ENCODE measurements at regions not wholly inside any gene's neighbourhood (a gene's known extent, or its start where the extent isn't known, plus 50 kb on each side); places are given as distances from the start of the nearest gene placed in this dataset.

DNA sequence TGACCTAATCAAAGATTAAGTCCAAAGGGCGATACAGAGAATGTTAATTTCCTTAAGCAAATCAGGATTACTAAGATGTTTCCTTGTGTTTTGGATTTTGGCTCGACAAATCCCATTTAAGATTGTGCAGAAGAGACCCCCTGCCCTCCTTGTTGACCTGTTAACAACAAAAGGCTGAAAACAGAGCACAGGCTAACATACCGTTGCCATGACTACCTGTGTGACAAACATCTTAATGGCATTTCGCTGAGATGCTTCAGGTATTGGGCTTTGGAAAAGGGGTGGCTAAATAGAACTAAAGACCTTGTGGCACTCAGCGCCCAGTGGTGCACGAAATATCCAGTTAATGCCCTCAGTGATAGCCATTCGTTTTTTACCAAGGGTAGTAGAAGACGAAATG, 1532.3 kb upstream of the TMEM132C start:
- Histone ChIP-seq H3K9ac (ENCODE audit: low read depth, low read length) (no peak overlapping the region), H3K36me3 (ENCODE audit: insufficient read depth, low read length) (no peaks in the 10 kb centered on the region), H3K9me3 (ENCODE audit: control insufficient read depth, insufficient read depth, low read length) (no peaks in the 10 kb centered on the region), H3K4me1 (ENCODE audit: insufficient read depth, low read length) (no peaks in the 10 kb centered on the region)

DNA sequence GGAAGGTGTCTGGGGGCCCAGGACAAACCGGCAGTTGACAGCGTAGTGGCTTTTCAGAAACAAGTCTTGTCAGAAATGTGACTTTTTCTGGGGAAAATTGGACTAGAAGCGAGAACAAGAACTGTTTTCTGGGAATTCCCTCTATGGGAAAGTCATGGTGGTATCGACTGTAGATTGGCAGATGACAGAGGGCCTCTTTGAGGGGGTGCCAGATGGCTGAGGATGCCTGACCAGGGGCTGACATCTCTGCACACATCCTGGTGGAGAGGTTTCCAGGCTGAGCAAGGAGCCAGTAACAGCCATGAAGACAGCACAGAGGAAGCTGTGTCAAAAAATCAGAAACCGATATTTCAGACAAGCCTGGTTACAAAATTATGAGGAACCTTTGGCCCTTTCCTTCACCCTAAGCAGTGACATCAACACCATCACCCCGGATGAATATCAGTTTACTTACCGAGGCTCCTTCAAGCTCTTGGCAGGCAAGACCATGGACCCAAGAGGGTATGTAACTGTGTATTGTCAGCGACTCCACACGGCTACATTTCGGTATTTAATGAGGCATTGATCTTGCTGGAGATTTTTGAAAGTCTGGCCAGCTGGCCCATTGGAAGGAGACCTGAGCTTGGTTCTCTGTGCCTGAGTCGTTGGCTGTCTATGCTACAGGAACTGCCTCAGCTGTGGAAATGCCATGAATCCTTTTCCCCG, 1525.3 kb upstream of the TMEM132C start:
- no peaks in the 10 kb centered on the region for H3K36me3 ChIP-seq (ENCODE audit: insufficient read depth, low read length)
- H3K4me1 ChIP-seq (ENCODE audit: insufficient read depth, low read length) = no peaks in the 10 kb centered on the region
- no peak overlapping the region for H3K9ac ChIP-seq (ENCODE audit: low read depth, low read length)
- H3K9me3 ChIP-seq (ENCODE audit: control insufficient read depth, insufficient read depth, low read length) = no peaks in the 10 kb centered on the region; the same call in 1 of the 2 replicates

DNA sequence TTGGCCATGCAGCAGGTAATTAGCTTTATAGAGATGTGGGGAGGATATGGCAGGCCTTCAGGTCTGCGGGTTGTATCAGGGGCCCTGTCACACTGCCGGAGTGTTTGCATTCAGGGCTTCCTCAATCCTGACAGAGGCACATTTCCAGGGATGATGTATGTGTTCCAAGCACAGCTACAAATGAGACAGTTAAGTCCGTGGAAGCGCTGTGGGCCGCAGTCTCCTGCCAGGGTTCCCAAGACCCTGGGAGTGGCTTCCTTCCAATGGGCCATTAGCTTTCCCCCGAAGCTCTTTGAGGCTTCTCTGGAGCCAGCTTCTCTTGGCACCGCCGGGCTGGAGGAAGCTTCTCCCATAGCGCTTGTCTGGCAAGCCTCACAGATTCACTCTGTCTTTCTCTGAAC, 1524.7 kb upstream of the TMEM132C start:
- Histone ChIP-seq H3K4me1 (ENCODE audit: insufficient read depth, low read length) (no peaks in the 10 kb centered on the region), H3K36me3 (ENCODE audit: insufficient read depth, low read length) (no peaks in the 10 kb centered on the region)

DNA sequence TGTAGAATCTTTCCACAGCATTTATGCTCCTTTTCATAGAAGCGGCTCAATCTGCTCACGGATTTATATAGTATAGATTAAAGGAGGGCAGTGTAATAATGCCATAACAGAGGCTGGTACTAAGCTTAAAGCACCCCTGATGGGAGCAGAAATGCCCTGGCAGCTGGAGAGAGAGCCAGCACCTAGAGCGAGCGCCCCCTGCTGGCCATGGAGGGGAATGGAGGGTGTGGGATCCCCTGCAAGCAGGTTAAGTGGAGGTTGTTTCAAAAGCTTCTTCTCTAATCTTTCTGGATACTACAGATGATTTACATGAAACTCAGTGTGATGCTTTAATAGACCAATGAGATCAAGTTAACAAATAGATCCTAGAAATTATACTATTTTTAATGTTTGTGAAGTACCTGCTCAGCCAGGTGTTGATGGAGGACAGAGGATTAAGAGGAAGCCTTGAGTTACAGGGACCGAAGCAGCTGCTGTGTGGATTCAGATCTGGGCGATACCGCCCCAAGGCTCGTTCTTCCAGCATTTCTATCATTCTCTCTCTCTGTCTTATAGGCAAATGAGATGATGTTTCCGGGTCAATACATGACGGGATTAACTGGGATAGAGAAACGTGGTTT, 1519.3 kb upstream of the TMEM132C start:
- Histone ChIP-seq H3K4me1 (ENCODE audit: insufficient read depth, low read length) (no peaks in the 10 kb centered on the region), H3K9ac (ENCODE audit: low read depth, low read length) (no peak overlapping the region), H3K9me3 (ENCODE audit: control insufficient read depth, insufficient read depth, low read length) (no peaks in the 10 kb centered on the region), H3K36me3 (ENCODE audit: insufficient read depth, low read length) (no peaks in the 10 kb centered on the region)

More for the DNA sequence above, 1524.7 kb upstream of the TMEM132C start:
- Histone ChIP-seq H3K9ac (ENCODE audit: low read depth, low read length) (no peak overlapping the region), H3K9me3 (ENCODE audit: control insufficient read depth, insufficient read depth, low read length) (no peaks in the 10 kb centered on the region; the same call in 1 of the 2 replicates)

DNA sequence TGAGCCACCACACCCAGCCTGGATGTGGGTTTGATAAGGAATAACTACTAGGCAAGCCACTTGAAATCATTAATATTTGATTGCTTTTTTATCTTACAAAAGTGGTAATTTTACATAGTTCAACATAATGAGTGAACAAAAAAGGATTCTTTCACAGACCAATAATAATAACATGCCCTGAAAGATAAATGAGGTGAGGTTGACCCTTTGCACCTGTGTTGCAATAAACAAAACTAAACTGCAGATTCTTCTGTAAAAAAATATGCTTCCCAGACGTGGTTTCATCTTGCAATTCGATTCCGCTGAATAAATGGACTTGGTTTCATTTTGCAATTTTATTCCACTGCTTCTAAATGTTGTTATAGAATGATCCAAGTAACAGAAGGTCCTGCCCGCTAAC, 1514.9 kb upstream of the TMEM132C start:
- Histone ChIP-seq H3K9ac (ENCODE audit: low read depth, low read length) (no peak overlapping the region), H3K36me3 (ENCODE audit: insufficient read depth, low read length) (no peaks in the 10 kb centered on the region), H3K4me1 (ENCODE audit: insufficient read depth, low read length) (no peaks in the 10 kb centered on the region), H3K9me3 (ENCODE audit: control insufficient read depth, insufficient read depth, low read length) (no peaks in the 10 kb centered on the region)

DNA sequence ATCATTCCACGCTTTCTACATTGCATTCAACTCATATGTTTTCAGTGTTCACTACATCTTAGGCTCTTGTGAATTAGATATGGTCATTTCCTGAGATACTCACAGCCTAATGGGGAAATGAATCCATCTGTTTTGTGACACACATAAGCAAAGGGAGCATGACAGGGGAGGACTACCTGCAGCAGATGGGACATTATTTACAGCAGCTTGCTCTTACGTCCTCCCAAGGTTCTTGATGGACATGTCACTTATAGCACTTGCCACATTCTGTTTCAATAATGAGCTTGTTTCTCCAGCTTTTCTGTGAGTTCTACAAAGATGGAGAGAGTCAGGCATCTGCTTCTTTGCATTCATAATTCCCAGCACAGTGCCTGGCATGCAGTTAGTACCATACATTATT, 1509.6 kb upstream of the TMEM132C start:
- Histone ChIP-seq H3K9me3 (ENCODE audit: control insufficient read depth, insufficient read depth, low read length) (no peaks in the 10 kb centered on the region), H3K36me3 (ENCODE audit: insufficient read depth, low read length) (no peaks in the 10 kb centered on the region)

DNA sequence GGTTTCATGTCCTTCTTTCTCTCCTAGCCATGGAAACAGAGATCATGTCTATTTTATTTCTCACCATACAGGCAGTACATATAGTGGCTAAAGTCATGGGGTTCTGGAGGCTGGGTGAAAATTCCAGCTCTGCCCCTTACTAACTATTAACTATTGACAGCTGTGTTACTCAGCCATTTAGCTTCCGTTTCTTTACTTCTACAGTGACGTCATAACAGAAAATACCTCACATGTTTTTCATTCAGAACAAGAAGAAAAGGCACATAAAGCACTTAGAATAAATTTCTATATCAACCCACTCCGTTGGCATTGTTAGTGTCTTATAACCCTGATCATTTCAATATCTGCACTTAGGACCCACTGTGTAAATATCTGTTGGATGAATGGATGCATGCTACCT, 1506.9 kb upstream of the TMEM132C start:
- Histone ChIP-seq H3K4me1 (ENCODE audit: insufficient read depth, low read length) (no peaks in the 10 kb centered on the region), H3K36me3 (ENCODE audit: insufficient read depth, low read length) (no peaks in the 10 kb centered on the region), H3K9ac (ENCODE audit: low read depth, low read length) (no peak overlapping the region), H3K9me3 (ENCODE audit: control insufficient read depth, insufficient read depth, low read length) (peaks cover 6% of the 10 kb centered on the region; the same call in 1 of the 2 replicates)

More for the DNA sequence above, 1509.6 kb upstream of the TMEM132C start:
- no peaks in the 10 kb centered on the region for H3K4me1 ChIP-seq (ENCODE audit: insufficient read depth, low read length)
- no peak overlapping the region for H3K9ac ChIP-seq (ENCODE audit: low read depth, low read length)

DNA sequence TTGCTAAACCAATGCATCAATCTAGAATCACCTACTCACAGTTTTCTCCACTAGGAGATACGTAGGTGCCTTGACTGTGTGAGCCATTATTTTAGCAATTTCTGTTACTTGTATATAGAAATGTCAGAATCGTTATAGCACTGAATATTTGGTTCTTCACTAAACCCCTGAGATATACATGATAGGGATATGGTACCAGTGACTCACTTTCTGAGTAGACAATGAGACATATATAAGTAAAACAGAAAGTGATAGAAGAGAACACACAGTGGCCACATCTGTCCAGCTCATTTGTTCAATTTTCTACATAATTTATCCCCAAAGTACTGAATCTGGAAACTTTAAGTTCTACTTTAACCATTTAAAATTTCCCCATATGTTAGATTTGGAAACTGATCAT, 1505.5 kb upstream of the TMEM132C start:
- H3K4me1 ChIP-seq (ENCODE audit: insufficient read depth, low read length) = no peaks in the 10 kb centered on the region
- H3K9ac ChIP-seq (ENCODE audit: low read depth, low read length) = no peak overlapping the region
- no peaks in the 10 kb centered on the region for H3K36me3 ChIP-seq (ENCODE audit: insufficient read depth, low read length)
- H3K9me3 ChIP-seq (ENCODE audit: control insufficient read depth, insufficient read depth, low read length) = peaks cover 8% of the 10 kb centered on the region; the same call in 1 of the 2 replicates

DNA sequence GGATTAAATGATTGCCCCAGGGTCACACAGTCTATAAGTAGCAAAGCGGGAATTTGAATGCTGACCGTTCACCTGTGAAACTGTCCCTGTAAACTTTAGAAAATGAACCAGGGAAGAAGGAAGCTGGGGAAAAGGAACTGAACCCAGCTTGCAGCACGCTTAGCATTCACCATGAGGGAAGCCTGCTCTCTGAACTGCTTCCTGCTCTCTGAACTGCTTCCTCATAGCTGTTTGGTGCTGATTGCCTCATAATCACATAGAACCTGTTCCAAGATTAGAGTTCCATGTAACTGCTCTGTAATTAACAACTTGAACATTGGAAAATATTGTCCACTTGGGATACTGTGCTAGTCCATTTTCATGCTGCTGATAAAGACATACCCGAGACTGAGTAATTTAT, 1504.8 kb upstream of the TMEM132C start:
- Histone ChIP-seq H3K4me1 (ENCODE audit: insufficient read depth, low read length) (no peaks in the 10 kb centered on the region), H3K36me3 (ENCODE audit: insufficient read depth, low read length) (no peaks in the 10 kb centered on the region), H3K9ac (ENCODE audit: low read depth, low read length) (no peak overlapping the region), H3K9me3 (ENCODE audit: control insufficient read depth, insufficient read depth, low read length) (peaks cover 13% of the 10 kb centered on the region; the same call in 1 of the 2 replicates)

DNA sequence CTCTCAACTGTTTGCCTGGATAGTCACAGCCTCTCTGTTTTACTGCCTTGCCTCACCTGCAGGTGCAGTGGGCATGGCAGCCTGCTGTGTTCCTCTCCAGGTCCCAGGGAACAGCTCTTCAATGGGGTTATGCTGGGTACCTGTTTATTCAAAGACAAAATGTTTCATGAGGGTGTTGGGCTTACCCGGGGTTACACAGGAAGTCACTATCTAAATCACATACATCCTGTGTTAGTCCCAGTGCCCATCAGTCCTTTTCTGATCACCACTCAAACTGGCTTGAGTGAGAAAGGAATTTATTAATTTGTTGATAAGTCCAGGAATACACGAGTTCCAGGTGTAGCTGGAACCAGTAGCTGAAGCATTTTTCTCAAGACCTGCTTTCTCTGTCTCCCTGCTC, 1503.6 kb upstream of the TMEM132C start:
- Histone ChIP-seq H3K9ac (ENCODE audit: low read depth, low read length) (no peak overlapping the region), H3K9me3 (ENCODE audit: control insufficient read depth, insufficient read depth, low read length) (peaks cover 13% of the 10 kb centered on the region; the same call in 1 of the 2 replicates), H3K4me1 (ENCODE audit: insufficient read depth, low read length) (no peaks in the 10 kb centered on the region), H3K36me3 (ENCODE audit: insufficient read depth, low read length) (no peaks in the 10 kb centered on the region)

DNA sequence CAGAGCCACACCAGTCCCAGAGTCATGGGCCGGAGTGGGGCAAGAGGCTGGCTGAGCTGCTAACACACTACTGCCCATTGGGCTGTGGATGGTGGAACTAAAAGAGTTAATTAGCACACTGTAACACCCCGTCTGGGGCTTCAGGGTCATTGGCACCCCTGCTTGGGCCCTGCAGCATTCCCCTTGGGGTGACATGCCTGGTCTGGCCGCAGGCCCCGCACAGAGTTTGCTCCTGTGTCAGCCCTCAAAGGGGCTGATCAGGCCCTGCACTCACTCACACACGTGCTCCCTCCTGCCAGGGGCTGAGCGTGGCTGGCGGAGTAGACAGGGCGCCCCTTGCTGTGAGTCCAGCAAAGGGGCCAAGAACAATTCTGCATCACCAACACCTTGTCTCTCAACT, 1499.6 kb upstream of the TMEM132C start:
- Histone ChIP-seq H3K9ac (ENCODE audit: low read depth, low read length) (no peak overlapping the region), H3K4me1 (ENCODE audit: insufficient read depth, low read length) (no peaks in the 10 kb centered on the region), H3K36me3 (ENCODE audit: insufficient read depth, low read length) (no peaks in the 10 kb centered on the region), H3K9me3 (ENCODE audit: control insufficient read depth, insufficient read depth, low read length) (peaks cover 13% of the 10 kb centered on the region; the same call in 1 of the 2 replicates)

DNA sequence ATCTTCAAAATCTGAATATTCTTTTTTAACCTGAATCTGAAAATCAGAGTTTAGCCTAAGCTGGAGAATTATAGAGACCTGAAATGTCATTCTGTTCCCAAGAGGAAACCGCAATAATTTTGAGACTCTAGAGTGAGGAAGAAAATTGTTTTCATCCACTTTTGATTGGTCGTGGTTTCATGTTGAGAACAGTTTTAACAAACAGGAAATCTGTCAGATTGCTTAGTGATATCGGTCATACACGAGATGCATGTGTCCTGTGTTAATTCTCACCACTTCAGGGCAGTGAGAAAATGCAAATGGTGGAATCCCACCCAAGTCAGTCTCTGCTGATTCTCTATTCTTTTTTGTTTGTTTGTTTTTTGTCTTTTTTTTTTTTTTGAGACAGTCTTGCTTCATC, 1498.5 kb upstream of the TMEM132C start:
- no peaks in the 10 kb centered on the region for H3K36me3 ChIP-seq (ENCODE audit: insufficient read depth, low read length)
- no peak overlapping the region for H3K9ac ChIP-seq (ENCODE audit: low read depth, low read length)
- H3K4me1 ChIP-seq (ENCODE audit: insufficient read depth, low read length) = no peaks in the 10 kb centered on the region
- peaks cover 13% of the 10 kb centered on the region; the same call in 1 of the 2 replicates for H3K9me3 ChIP-seq (ENCODE audit: control insufficient read depth, insufficient read depth, low read length)

DNA sequence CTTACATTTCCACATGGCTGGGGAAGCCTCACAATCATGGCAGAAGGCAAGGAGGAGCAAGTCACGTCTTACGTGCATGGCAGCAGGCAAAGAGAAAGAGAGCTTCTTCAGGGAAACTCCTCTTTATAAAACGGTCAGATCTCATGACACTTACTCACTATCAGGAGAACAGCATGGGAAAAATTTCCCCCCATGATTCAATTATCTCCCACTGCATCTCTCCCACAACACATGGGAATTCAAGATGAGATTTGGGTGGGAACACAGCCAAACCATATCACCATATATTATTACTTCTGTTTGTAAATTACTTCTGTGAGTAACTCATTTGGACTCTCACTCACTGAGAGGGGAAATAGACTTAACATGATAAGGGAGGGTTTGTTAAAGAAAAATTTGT, 1496.8 kb upstream of the TMEM132C start:
- no peaks in the 10 kb centered on the region for H3K36me3 ChIP-seq (ENCODE audit: insufficient read depth, low read length)
- no peaks in the 10 kb centered on the region for H3K4me1 ChIP-seq (ENCODE audit: insufficient read depth, low read length)
- H3K9ac ChIP-seq (ENCODE audit: low read depth, low read length) = no peak overlapping the region
- H3K9me3 ChIP-seq (ENCODE audit: control insufficient read depth, insufficient read depth, low read length) = peaks cover 7% of the 10 kb centered on the region; the same call in 1 of the 2 replicates

DNA sequence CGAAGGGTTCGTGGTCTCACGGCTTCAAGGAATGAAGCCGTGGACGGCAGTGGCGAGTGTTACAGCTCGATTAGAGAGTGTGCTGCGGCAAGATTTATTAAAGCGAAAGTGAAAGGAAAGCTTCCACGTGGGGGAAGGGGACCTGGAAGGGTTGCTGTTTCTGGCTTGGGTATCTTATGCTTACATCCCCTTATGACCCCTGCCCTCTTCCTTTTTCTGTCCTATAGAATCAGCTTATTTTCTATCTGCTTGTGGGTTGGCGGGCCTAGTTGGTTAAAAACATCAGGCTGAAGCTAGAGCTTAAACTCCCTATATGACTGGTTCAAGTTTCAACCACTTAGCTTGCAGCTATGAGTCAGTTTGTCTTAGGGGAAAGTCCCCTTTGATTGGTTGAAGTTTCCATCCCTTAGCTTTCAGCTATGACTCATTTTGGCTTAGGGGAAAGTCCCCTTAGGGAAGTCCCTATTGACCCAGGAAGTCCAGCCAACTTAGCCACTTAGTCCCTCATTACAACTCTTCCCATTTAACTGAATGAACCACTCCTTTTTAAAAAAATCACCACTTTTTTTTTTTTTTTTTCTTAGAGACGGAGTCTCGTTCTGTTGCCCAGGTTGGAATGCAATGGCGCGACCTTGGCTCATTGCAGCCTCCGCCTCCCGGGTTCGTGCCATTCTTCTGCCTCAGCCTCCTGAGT, 1494.7 kb upstream of the TMEM132C start:
- no peaks in the 10 kb centered on the region; the same call in 1 of the 2 replicates for H3K9me3 ChIP-seq (ENCODE audit: control insufficient read depth, insufficient read depth, low read length)
- H3K36me3 ChIP-seq (ENCODE audit: insufficient read depth, low read length) = no peaks in the 10 kb centered on the region
- H3K4me1 ChIP-seq (ENCODE audit: insufficient read depth, low read length) = no peaks in the 10 kb centered on the region
- H3K9ac ChIP-seq (ENCODE audit: low read depth, low read length) = no peak overlapping the region

DNA sequence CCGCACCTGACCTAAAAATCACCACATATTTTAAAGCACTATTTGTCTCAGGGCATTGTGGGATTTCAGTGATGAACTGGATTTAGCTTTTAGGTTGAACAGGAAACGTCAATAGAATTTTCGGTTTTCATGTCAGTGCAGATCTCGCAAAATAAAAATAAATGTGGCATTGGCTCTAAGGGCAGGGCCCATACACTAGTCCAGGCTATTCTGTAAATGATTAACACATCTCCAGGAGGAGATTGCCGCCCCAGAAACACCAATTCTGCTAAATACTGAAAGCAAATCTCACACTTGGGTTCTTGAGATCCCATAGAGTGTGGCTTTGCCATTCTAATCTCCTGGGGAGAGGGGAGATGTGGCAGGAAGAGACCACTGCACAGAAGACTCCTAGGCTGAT, 1494.0 kb upstream of the TMEM132C start:
- Histone ChIP-seq H3K36me3 (ENCODE audit: insufficient read depth, low read length) (no peaks in the 10 kb centered on the region), H3K9ac (ENCODE audit: low read depth, low read length) (no peak overlapping the region), H3K4me1 (ENCODE audit: insufficient read depth, low read length) (no peaks in the 10 kb centered on the region), H3K9me3 (ENCODE audit: control insufficient read depth, insufficient read depth, low read length) (no peaks in the 10 kb centered on the region; the same call in 1 of the 2 replicates)

Data from ES-I3 (cell line).